ENCODE measurements at regions not wholly inside any gene's neighbourhood (a gene's known extent, or its start where the extent isn't known, plus 50 kb on each side); places are given as distances from the start of the nearest gene placed in this dataset.

- TF ChIP-seq CTCF (IDR thresholded peaks at IDR 0.05) = no peak
- no peak for TF ChIP-seq POLR2A (IDR thresholded peaks at IDR 0.05)
Measured at GRCh38 chr5:158385982-158386381, 527.0 kb upstream of the CLINT1 start.

Measured in adrenal gland (tissue), 5 donors.